OCI-LY1 (cell line): ENCODE measurements at regions not wholly inside any gene's neighbourhood (a gene's known extent, or its start where the extent isn't known, plus 50 kb on each side); places are given as distances from the start of the nearest gene placed in this dataset.

Experiments
- H2AFZ ChIP-seq: fragments of 200-600 bp; sonication (generic), shearing (Covaris generic); 2 replicates; pipeline ENCODE4 v1.6.0; 2014; ENCODE audit warnings: antibody characterized with exemption, mild to moderate bottlenecking, low read length
- H3F3A ChIP-seq: fragments of 200-600 bp; sonication (generic), shearing (Covaris generic); 2 replicates; pipeline ENCODE4 v1.6.0; 2014; ENCODE audit warnings: mild to moderate bottlenecking, antibody characterized with exemption, low read length, moderate library complexity; ENCODE audit not compliant: insufficient read depth
- H3K27ac ChIP-seq: fragments of 200-600 bp; sonication (generic); 2 replicates; pipeline ENCODE4 v1.5.1; 2014; ENCODE audit warnings: low read length, mixed run types, mild to moderate bottlenecking, low read depth; ENCODE audit not compliant: poor library complexity, severe bottlenecking
- H3K27me3 ChIP-seq: fragments of 200-600 bp; sonication (generic); 2 replicates; pipeline ENCODE4 v1.6.0; 2014; ENCODE audit warnings: antibody characterized with exemption, mild to moderate bottlenecking, low read length, moderate library complexity; ENCODE audit not compliant: insufficient read depth
- H3K36me3 ChIP-seq: fragments of 200-600 bp; sonication (generic); 2 replicates; pipeline ENCODE4 v1.6.1; 2014; ENCODE audit warnings: mild to moderate bottlenecking, antibody characterized with exemption, low read length, moderate library complexity, mixed read lengths; ENCODE audit not compliant: insufficient read depth
- H3K4me1 ChIP-seq: fragments of 200-600 bp; sonication (generic); 2 replicates; pipeline ENCODE4 v1.5.1; 2014; ENCODE audit warnings: mild to moderate bottlenecking, low read length, moderate library complexity; ENCODE audit not compliant: insufficient read depth, severe bottlenecking
- H3K4me2 ChIP-seq: fragments of 200-600 bp; sonication (generic), shearing (Covaris generic); 2 replicates; pipeline ENCODE4 v1.6.1; 2014; ENCODE audit warnings: low read length
- H3K4me3 ChIP-seq: fragments of 200-600 bp; sonication (generic); 2 replicates; pipeline ENCODE4 v1.5.1; 2014; ENCODE audit warnings: low read length, low read depth, mild to moderate bottlenecking, mixed read lengths; ENCODE audit not compliant: poor library complexity, severe bottlenecking
- H3K79me2 ChIP-seq: fragments of 200-600 bp; shearing (Covaris generic); 2 replicates; pipeline ENCODE4 v1.6.1; 2016; ENCODE audit warnings: mixed run types, low read length, mixed read lengths; ENCODE audit not compliant: insufficient read depth
- H3K9ac ChIP-seq: fragments of 200-600 bp; sonication (generic), shearing (Covaris generic); 2 replicates; pipeline ENCODE4 v1.6.1; 2014; ENCODE audit warnings: mild to moderate bottlenecking, low read length, mixed read lengths
- H3K9me2 ChIP-seq: fragments of 200-600 bp; sonication (generic), shearing (Covaris generic); 2 replicates; pipeline ENCODE4 v1.6.1; 2014; ENCODE audit warnings: low read depth, mild to moderate bottlenecking, low read length, mixed read lengths
- H3K9me3 ChIP-seq: fragments of 200-600 bp; shearing (Covaris generic); 2 replicates; pipeline ENCODE4 v1.6.1; 2014; ENCODE audit warnings: low read length, mixed read lengths
- H4K20me1 ChIP-seq: fragments of 200-600 bp; sonication (generic), shearing (Covaris generic); 2 replicates; pipeline ENCODE4 v1.6.0; 2016; ENCODE audit warnings: mild to moderate bottlenecking, low read length; ENCODE audit not compliant: insufficient read depth
- EZH2 ChIP-seq: fragments of 200-600 bp; sonication (generic), shearing (Covaris generic); IDR thresholded peaks from 2 replicates; pipeline ENCODE4 v1.8.0; 2017; ENCODE audit warnings: borderline replicate concordance, mixed run types, mild to moderate bottlenecking, antibody characterized with exemption, low read length, moderate library complexity, mixed read lengths
- TF ChIP-seq, protein P1 (sequence below): fragments of 200-600 bp; sonication (generic), shearing (Covaris generic); IDR thresholded peaks from 2 replicates; pipeline ENCODE4 v1.5.1; 2017; ENCODE audit warnings: mild to moderate bottlenecking, antibody characterized with exemption, low read length, moderate library complexity, mixed read lengths

GRCh38 chr1:229158341-229158921 is 112.5 kb upstream of the RAB4A start:
- H3K36me3 ChIP-seq, result no peaks in the 10 kb centered on the region
- no peak for TF ChIP-seq EZH2
- TF ChIP-seq, protein P1, sequence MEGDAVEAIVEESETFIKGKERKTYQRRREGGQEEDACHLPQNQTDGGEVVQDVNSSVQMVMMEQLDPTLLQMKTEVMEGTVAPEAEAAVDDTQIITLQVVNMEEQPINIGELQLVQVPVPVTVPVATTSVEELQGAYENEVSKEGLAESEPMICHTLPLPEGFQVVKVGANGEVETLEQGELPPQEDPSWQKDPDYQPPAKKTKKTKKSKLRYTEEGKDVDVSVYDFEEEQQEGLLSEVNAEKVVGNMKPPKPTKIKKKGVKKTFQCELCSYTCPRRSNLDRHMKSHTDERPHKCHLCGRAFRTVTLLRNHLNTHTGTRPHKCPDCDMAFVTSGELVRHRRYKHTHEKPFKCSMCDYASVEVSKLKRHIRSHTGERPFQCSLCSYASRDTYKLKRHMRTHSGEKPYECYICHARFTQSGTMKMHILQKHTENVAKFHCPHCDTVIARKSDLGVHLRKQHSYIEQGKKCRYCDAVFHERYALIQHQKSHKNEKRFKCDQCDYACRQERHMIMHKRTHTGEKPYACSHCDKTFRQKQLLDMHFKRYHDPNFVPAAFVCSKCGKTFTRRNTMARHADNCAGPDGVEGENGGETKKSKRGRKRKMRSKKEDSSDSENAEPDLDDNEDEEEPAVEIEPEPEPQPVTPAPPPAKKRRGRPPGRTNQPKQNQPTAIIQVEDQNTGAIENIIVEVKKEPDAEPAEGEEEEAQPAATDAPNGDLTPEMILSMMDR, result no peak
- no peak overlapping the region for H3K4me3 ChIP-seq
- no peak overlapping the region for H2AFZ ChIP-seq
- no peak overlapping the region for H3K9ac ChIP-seq
- no peak overlapping the region for H3K27ac ChIP-seq
- H3K4me2 ChIP-seq, result no peak overlapping the region
- H3K27me3 ChIP-seq, result no peaks in the 10 kb centered on the region; the same call in 1 of the 2 replicates
- H3K9me3 ChIP-seq, result no peaks in the 10 kb centered on the region
- no peaks in the 10 kb centered on the region for H3K4me1 ChIP-seq
- no peaks in the 10 kb centered on the region for H4K20me1 ChIP-seq
- H3K79me2 ChIP-seq, result no peaks in the 10 kb centered on the region
- H3F3A ChIP-seq, result no peaks in the 10 kb centered on the region
- H3K9me2 ChIP-seq, result no peaks in the 10 kb centered on the region

GRCh38 chr1:229158927-229159326 is 112.0 kb upstream of the RAB4A start:
- Histone ChIP-seq H4K20me1 (no peaks in the 10 kb centered on the region), H3K4me3 (no peak overlapping the region), H3K27ac (no peak overlapping the region), H3K4me2 (no peak overlapping the region), H3K9ac (no peak overlapping the region), H3K36me3 (no peaks in the 10 kb centered on the region), H2AFZ (no peak overlapping the region), H3F3A (no peaks in the 10 kb centered on the region), H3K9me3 (no peaks in the 10 kb centered on the region), H3K27me3 (no peaks in the 10 kb centered on the region; the same call in 1 of the 2 replicates), H3K9me2 (no peaks in the 10 kb centered on the region), H3K4me1 (no peaks in the 10 kb centered on the region), H3K79me2 (no peaks in the 10 kb centered on the region)
- TF ChIP-seq EZH2, result no peak
- TF ChIP-seq, protein P1, result no peak

DNA sequence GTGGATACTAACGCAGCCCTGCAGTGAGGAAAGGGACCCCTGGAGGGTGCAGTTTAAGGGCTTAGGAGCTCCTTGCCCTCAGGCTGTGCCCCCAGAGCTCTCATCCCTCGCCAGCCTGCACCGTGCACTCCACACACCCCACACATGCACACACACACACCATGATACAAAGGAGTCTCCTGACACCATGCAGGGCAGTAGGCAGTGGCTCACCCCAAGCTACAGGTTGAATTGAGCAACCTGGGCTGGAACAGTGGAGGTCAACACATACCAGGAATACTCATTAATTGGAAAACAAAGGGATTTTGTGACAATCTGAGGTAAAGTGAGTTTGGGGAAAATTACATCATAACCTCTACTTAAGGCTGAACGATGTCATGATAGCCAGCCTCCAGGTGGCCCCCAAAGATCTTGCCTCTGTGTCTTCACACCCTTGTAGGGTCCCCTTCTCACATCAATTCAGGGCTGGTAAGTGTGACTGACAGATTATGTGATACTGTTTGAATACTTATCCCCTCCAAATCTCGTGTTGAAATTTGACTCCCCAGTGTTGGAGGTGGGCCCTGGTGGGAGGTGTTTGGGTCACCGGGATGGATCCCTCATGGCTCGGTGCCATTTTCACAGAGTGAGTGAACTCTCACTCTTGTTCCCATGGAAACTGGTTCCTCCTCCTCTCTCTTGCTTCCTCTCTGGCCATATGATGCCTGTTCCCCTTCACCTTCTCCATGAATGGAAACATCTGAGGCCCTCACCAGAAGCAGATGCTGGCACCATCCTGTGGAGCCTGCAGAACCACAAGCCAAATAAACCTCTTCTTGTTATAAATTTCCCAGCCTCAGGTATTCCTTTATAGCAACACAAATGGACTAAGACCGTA is 111.0 kb upstream of the RAB4A start:
- H3K4me1 ChIP-seq, result no peaks in the 10 kb centered on the region
- H3K9me3 ChIP-seq, result no peaks in the 10 kb centered on the region
- H3K9me2 ChIP-seq, result no peaks in the 10 kb centered on the region
- no peak overlapping the region for H3K4me2 ChIP-seq
- H3F3A ChIP-seq, result no peaks in the 10 kb centered on the region
- no peaks in the 10 kb centered on the region; the same call in 1 of the 2 replicates for H3K27me3 ChIP-seq
- no peaks in the 10 kb centered on the region for H3K36me3 ChIP-seq
- TF ChIP-seq, protein P1, result no peak
- no peak for TF ChIP-seq EZH2
- no peak overlapping the region for H3K4me3 ChIP-seq
- H3K9ac ChIP-seq, result no peak overlapping the region
- H4K20me1 ChIP-seq, result no peaks in the 10 kb centered on the region
- no peaks in the 10 kb centered on the region for H3K79me2 ChIP-seq
- no peak overlapping the region for H2AFZ ChIP-seq
- no peak overlapping the region for H3K27ac ChIP-seq
